Nephron progenitor cell (in vitro differentiated cells): ENCODE measurements at regions not wholly inside any gene's neighbourhood (a gene's known extent, or its start where the extent isn't known, plus 50 kb on each side); places are given as distances from the start of the nearest gene placed in this dataset.
"Not testable (repeated sequence)": the region's sequence is repeated elsewhere in the genome, so short reads cannot be mapped to it uniquely, and the experiment has no call there.

Source experiments
- DNase-seq: peaks from one replicate; pipeline ENCODE4 v3.0.0; 2021
- H3K27ac Mint-ChIP-seq: 2 replicates; pipeline ENCODE4 v1.8.0; 2021; ENCODE audit warnings: mild to moderate bottlenecking, moderate library complexity, mixed read lengths
- H3K27me3 Mint-ChIP-seq: 2 replicates; pipeline ENCODE4 v1.8.0; 2021; ENCODE audit warnings: mild to moderate bottlenecking, low read depth, mixed read lengths; ENCODE audit not compliant: poor library complexity
- H3K36me3 Mint-ChIP-seq: 2 replicates; pipeline ENCODE4 v1.8.0; 2021; ENCODE audit warnings: low read depth, mixed read lengths
- H3K4me1 Mint-ChIP-seq: 2 replicates; pipeline ENCODE4 v1.8.0; 2021; ENCODE audit warnings: mixed read lengths
- H3K4me3 Mint-ChIP-seq: 2 replicates; pipeline ENCODE4 v1.8.0; 2021; ENCODE audit warnings: mild to moderate bottlenecking, moderate library complexity, mixed read lengths
- H3K9me3 Mint-ChIP-seq: 2 replicates; pipeline ENCODE4 v1.8.0; 2021; ENCODE audit warnings: mild to moderate bottlenecking, moderate library complexity, mixed read lengths
- CTCF ChIP-seq: fragments of 200-600 bp; sonication (generic); IDR thresholded peaks from 2 replicates; pipeline ENCODE4 v1.5.0; 2021; ENCODE audit warnings: antibody characterized with exemption

DNA sequence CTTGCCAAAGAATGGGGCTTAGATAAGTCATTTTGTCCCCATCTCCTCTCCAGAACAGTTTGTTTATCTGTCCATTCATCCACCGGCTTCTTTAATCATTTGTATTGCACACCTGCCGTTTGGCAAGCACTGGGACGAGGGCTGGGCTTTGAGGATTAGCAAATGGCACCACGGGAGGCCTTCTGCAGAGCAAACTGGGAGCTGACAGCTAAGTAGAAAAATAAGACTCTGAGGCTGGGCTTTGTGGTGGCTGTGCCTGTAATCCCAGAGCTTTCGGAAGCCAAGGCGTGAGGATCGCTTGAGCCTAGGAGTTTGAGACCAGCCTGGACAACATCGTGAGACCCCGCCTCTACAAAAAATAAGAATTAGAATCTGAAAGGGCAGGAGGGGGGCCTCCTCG, 203.9 kb downstream of the NPIPB11 start:
- peak overlapping the region; percentile 51 for H3K27ac Mint-ChIP-seq

DNA sequence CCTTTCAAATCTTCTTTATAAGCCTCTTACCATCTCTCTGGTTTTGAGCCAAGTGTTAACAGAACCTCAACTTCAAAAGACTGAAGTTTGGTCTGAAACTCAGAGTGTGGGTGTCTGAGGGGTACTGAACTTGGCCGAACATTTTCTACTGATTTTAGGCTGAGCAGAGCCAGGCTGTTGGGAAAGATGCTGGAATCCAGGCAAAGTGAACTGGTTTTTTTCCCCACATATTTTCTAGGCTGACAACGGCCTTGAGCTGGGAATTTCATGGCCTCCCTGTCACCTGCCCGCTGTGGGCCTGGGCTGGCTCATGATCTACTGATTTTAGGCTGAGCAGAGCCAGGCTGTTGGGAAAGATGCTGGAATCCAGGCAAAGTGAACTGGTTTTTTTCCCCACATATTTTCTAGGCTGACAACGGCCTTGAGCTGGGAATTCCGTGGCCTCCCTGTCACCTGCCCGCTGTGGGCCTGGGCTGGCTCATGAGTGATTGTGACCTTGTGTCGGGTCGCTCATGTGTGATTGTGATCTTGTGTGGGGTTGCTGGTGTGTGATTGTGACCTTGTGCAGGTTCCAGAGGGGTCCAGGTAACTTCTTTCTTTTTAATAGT, 204.4 kb downstream of the NPIPB11 start:
- Mint-ChIP-seq H3K9me3 (peaks cover 17% of the 10 kb centered on the region), H3K27me3 (peaks cover 10% of the 10 kb centered on the region), H3K4me1 (peaks cover 35% of the 10 kb centered on the region)
- not testable (repeated sequence) for H3K36me3 Mint-ChIP-seq, H3K4me3 Mint-ChIP-seq, DNase-seq, H3K27ac Mint-ChIP-seq

More for the DNA sequence above, 203.9 kb downstream of the NPIPB11 start:
- Mint-ChIP-seq H3K27me3 (peaks cover 10% of the 10 kb centered on the region), H3K4me1 (peaks cover 35% of the 10 kb centered on the region), H3K9me3 (peaks cover 23% of the 10 kb centered on the region)
- H3K4me3 Mint-ChIP-seq, H3K36me3 Mint-ChIP-seq, DNase-seq: not testable (repeated sequence)

DNA sequence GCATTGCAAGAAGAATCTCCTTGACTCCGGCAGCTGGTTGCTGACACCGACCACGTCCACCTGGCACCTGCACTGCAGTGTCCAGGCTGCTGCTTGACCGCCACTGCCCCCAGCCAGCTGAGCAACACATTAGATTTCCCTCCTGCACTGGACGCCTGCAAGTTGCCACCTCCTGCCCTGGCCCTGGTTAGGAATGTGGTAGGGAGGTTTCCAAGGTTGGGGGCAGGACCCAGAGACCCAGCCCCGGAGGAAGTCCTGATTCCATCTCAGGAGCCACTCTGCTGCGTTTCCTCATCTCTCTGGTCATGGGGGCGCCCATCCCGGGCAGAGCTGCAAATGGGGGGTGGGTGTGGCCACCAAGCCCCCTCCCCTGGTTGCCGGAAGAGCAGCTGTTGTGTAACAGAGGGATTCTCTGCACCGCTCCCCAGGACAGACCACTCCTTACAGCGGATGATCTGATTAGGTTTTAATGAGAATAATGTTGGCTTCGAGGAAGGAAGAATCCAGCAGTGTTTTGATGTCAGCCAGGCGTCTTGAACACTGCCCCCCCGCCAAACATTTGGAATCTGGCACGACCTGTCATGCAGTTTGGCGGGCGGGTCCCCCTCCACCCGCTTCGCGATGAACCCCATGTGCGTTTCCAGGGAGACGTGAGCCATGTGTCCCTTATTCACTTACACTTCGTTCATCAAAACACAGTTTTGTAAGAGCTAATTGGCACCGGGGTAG, 205.1 kb downstream of the NPIPB11 start:
- H3K27ac Mint-ChIP-seq, H3K4me3 Mint-ChIP-seq, H3K36me3 Mint-ChIP-seq, DNase-seq, H3K27me3 Mint-ChIP-seq: not testable (repeated sequence)
- H3K4me1 Mint-ChIP-seq = peaks cover 35% of the 10 kb centered on the region
- peaks cover 11% of the 10 kb centered on the region for H3K9me3 Mint-ChIP-seq

DNA sequence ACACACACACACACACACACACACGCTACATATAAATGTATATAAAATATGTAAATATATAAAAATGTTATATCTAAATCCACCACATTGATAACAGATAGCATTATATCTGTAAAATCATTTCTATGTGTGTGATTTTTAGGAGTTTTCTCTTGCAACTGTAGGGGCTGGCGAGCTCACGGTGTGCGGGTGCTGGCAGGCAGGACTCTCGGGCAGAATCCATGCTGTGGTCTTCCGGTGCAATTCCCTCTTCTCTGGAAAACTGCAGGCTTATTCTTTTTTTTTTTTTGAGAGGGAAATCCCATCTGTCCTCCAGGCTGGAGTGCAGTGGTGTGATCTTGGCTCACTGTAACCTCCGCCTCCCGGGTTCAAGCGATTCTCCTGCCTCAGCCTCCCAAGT, 205.8 kb downstream of the NPIPB11 start:
- not testable (repeated sequence) for H3K36me3 Mint-ChIP-seq, H3K27me3 Mint-ChIP-seq, DNase-seq, H3K9me3 Mint-ChIP-seq, H3K27ac Mint-ChIP-seq, H3K4me3 Mint-ChIP-seq
- H3K4me1 Mint-ChIP-seq = peaks cover 35% of the 10 kb centered on the region

- not testable (repeated sequence) for H3K36me3 Mint-ChIP-seq, H3K9me3 Mint-ChIP-seq, H3K27ac Mint-ChIP-seq, H3K27me3 Mint-ChIP-seq, DNase-seq, H3K4me3 Mint-ChIP-seq
- H3K4me1 Mint-ChIP-seq = peaks cover 38% of the 10 kb centered on the region
Measured at GRCh38 chr16:29200135-29200601, 206.3 kb downstream of the NPIPB11 start.

GRCh38 chr16:29199626-29200025, 206.9 kb downstream of the NPIPB11 start:
- not testable (repeated sequence) for H3K9me3 Mint-ChIP-seq, DNase-seq, H3K27me3 Mint-ChIP-seq, H3K36me3 Mint-ChIP-seq, H3K4me3 Mint-ChIP-seq
- H3K27ac Mint-ChIP-seq = peak overlapping the region; percentile 76
- H3K4me1 Mint-ChIP-seq = peaks cover 41% of the 10 kb centered on the region

- no peaks in the 10 kb centered on the region for H3K36me3 Mint-ChIP-seq
- no peak overlapping the region for H3K27ac Mint-ChIP-seq
- H3K9me3 Mint-ChIP-seq = no peaks in the 10 kb centered on the region
- DNase-seq = no peak
- H3K27me3 Mint-ChIP-seq = peaks cover 6% of the 10 kb centered on the region
- peaks cover 36% of the 10 kb centered on the region for H3K4me1 Mint-ChIP-seq
- no peak overlapping the region for H3K4me3 Mint-ChIP-seq
- TF ChIP-seq CTCF = no peak
Measured at GRCh38 chr16:29198731-29199521, 207.6 kb downstream of the NPIPB11 start.

GRCh38 chr16:29198231-29198630, 208.3 kb downstream of the NPIPB11 start:
- peaks cover 41% of the 10 kb centered on the region for H3K4me1 Mint-ChIP-seq
- H3K36me3 Mint-ChIP-seq = no peaks in the 10 kb centered on the region
- no peak overlapping the region for H3K4me3 Mint-ChIP-seq
- DNase-seq = no peak
- peaks cover 6% of the 10 kb centered on the region for H3K27me3 Mint-ChIP-seq
- H3K27ac Mint-ChIP-seq = no peak overlapping the region
- H3K9me3 Mint-ChIP-seq = no peaks in the 10 kb centered on the region
- no peak for TF ChIP-seq CTCF

DNA sequence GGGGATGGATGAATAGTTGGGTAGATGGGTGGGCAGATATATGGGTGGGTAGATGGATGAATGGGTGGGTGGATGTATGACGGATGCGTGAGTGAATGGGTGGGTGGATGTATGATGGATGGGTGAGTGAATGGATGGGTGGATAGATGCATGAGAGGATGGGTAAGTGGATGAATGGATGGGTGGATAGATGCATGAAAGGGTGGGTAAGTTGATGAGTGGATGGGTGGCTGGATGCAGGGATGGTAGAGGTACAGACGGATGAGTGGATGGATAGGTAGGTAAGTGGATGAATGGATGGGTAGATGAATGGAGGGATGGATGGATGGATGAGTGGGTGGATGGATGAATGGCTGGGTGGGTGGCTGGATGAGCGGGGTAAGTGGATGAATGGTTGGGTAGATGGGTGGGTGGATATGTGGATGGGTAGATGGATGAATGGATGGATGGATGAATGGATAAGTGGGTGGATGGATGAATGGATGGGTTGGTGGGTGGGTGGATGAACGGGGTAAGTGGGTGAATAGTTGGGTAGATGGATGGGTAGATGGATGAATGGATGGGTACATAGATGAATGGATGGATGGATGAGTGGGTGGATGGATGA, 208.9 kb downstream of the NPIPB11 start:
- H3K27ac Mint-ChIP-seq, H3K27me3 Mint-ChIP-seq, DNase-seq, H3K4me3 Mint-ChIP-seq, H3K9me3 Mint-ChIP-seq, H3K36me3 Mint-ChIP-seq: not testable (repeated sequence)
- H3K4me1 Mint-ChIP-seq = peaks cover 40% of the 10 kb centered on the region

- DNase-seq, H3K36me3 Mint-ChIP-seq, H3K4me3 Mint-ChIP-seq, H3K9me3 Mint-ChIP-seq, H3K27ac Mint-ChIP-seq, H3K27me3 Mint-ChIP-seq: not testable (repeated sequence)
- H3K4me1 Mint-ChIP-seq = peaks cover 32% of the 10 kb centered on the region
Measured at GRCh38 chr16:29196746-29197145, 209.8 kb downstream of the NPIPB11 start.

- H3K4me1 Mint-ChIP-seq = peaks cover 29% of the 10 kb centered on the region
- H3K27ac Mint-ChIP-seq = peak overlapping the region; percentile 73
- not testable (repeated sequence) for DNase-seq, H3K36me3 Mint-ChIP-seq, H3K4me3 Mint-ChIP-seq, H3K27me3 Mint-ChIP-seq, H3K9me3 Mint-ChIP-seq
Measured at GRCh38 chr16:29195116-29195872, 210.4 kb downstream of the LAT start.
